Testis (tissue), 2 donors: ENCODE measurements at regions not wholly inside any gene's neighbourhood (a gene's known extent, or its start where the extent isn't known, plus 50 kb on each side); places are given as distances from the start of the nearest gene placed in this dataset.

Source experiments
- CTCF ChIP-seq, 3 experiments: fragments of 450-650 bp in 2 of 3; fragments of 200-600 bp in 1 of 3; sonication (generic) in 1 of 3; IDR thresholded peaks; one replicate each; pipeline ENCODE4 v1.5.1; 2016 to 2019; ENCODE audit warnings: antibody characterized with exemption in 3 of 3, mild to moderate bottlenecking in 2 of 3, moderate library complexity in 1 of 3
- POLR2A ChIP-seq: fragments of 450-650 bp; IDR thresholded peaks from one replicate; pipeline ENCODE4 v1.6.1; 2017; ENCODE audit warnings: antibody characterized with exemption, mild to moderate bottlenecking, moderate library complexity

- TF ChIP-seq POLR2A (no peak), CTCF (IDR thresholded peaks at IDR 0.05) (no peak)
Measured at GRCh38 chr12:66061557-66062289, 68.8 kb downstream of the LLPH start.
